ENCODE measurements at regions not wholly inside any gene's neighbourhood (a gene's known extent, or its start where the extent isn't known, plus 50 kb on each side); places are given as distances from the start of the nearest gene placed in this dataset.

GRCh38 chr21:20396798-20397197 is 601.4 kb upstream of the NCAM2 start:
- TF ChIP-seq CTCF (IDR thresholded peaks at IDR 0.05; ENCODE audit: insufficient read depth, low read depth, low read length) = no peak
- TF ChIP-seq EZH2 (IDR thresholded peaks at IDR 0.05; ENCODE audit: insufficient read depth, low read length) = no peak

All from astrocyte (in vitro differentiated cells and primary cell).